ENCODE measurements at regions not wholly inside any gene's neighbourhood (a gene's known extent, or its start where the extent isn't known, plus 50 kb on each side); places are given as distances from the start of the nearest gene placed in this dataset.

GRCh38 chr17:68812876-68813584 is 142.2 kb downstream of the ABCA8 start:
- Histone ChIP-seq H3K9ac (ENCODE audit: low read depth, low read length) (no peak overlapping the region), H3K27me3 (ENCODE audit: control insufficient read depth, insufficient read depth, low read length) (no peaks in the 10 kb centered on the region), H3K27ac (ENCODE audit: low read depth, low read length) (no peak overlapping the region), H3K4me3 (ENCODE audit: low read depth, low read length) (no peak overlapping the region), H3K36me3 (ENCODE audit: control insufficient read depth, insufficient read depth, low read length) (no peaks in the 10 kb centered on the region), H3K9me3 (ENCODE audit: control insufficient read depth, insufficient read depth, low read length) (no peaks in the 10 kb centered on the region), H3K4me1 (ENCODE audit: control insufficient read depth, insufficient read depth, low read length) (no peaks in the 10 kb centered on the region)

DNA sequence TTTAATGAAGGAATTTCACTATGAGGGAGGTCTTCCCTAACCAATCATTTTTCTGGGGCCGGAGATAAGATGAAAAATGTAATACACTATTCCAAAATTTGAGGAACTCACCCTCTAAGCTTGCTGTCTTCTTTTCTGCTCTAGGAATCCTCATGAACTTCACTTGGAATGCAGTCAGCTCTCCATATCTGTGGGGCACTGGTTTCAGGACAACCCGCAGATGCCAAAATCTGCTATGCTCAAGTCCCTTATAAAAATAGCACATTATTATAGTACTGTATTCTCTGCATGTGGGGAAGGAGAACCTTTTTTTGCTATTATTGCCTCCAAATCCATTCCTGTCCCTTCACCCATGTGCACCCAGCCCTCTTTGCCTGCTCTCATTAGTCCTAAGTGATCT is 146.0 kb downstream of the ABCA8 start:
- Histone ChIP-seq H3K9ac (ENCODE audit: low read depth, low read length) (no peak overlapping the region), H3K9me3 (ENCODE audit: control insufficient read depth, insufficient read depth, low read length) (no peaks in the 10 kb centered on the region), H3K36me3 (ENCODE audit: control insufficient read depth, insufficient read depth, low read length) (no peaks in the 10 kb centered on the region), H3K4me3 (ENCODE audit: low read depth, low read length) (no peak overlapping the region), H3K4me1 (ENCODE audit: control insufficient read depth, insufficient read depth, low read length) (no peaks in the 10 kb centered on the region), H3K27me3 (ENCODE audit: control insufficient read depth, insufficient read depth, low read length) (no peaks in the 10 kb centered on the region), H3K27ac (ENCODE audit: low read depth, low read length) (no peak overlapping the region)

DNA sequence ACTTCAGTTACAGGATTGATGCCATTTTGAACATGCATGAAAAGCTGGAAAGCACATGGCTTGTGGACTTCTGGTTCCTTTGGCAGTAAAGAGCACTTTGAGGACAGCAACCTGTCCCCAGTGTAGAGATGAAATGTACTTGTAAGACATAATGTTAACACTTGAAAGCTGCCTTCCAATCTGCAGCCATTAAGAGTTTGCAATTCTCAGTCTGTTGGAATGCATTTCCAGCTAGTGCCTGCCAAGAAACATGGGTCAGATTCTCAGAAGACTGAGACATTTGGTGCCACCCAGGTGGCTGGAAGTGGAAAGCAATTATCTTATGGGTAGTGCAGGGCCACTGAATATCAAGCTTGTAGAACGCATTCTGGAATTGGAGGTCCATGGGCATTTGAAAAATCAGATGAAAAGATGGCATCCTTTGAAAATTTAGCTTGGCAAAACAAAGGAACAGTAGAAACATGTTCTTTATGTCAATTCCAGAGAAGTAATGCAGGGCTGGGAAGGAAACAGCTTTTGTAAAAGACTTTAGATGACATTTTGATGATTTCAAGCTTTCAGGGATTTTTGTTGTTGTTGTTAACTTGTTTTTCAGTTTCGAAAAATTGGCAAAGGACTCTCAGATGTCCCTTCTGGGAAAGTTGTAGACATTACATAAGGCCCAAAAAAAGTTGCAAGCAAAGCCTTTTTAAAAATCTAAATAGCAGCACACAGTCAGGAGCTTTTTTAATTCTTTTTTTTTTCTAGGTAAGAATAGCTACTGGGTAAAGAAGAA is 147.0 kb downstream of the ABCA8 start:
- Histone ChIP-seq H3K27me3 (ENCODE audit: control insufficient read depth, insufficient read depth, low read length) (no peaks in the 10 kb centered on the region), H3K36me3 (ENCODE audit: control insufficient read depth, insufficient read depth, low read length) (no peaks in the 10 kb centered on the region), H3K4me3 (ENCODE audit: low read depth, low read length) (no peak overlapping the region), H3K9me3 (ENCODE audit: control insufficient read depth, insufficient read depth, low read length) (no peaks in the 10 kb centered on the region), H3K4me1 (ENCODE audit: control insufficient read depth, insufficient read depth, low read length) (no peaks in the 10 kb centered on the region), H3K9ac (ENCODE audit: low read depth, low read length) (no peak overlapping the region), H3K27ac (ENCODE audit: low read depth, low read length) (no peak overlapping the region)

- Histone ChIP-seq H3K4me1 (ENCODE audit: control insufficient read depth, insufficient read depth, low read length) (no peaks in the 10 kb centered on the region), H3K27me3 (ENCODE audit: control insufficient read depth, insufficient read depth, low read length) (no peaks in the 10 kb centered on the region), H3K9me3 (ENCODE audit: control insufficient read depth, insufficient read depth, low read length) (no peaks in the 10 kb centered on the region), H3K9ac (ENCODE audit: low read depth, low read length) (no peak overlapping the region), H3K36me3 (ENCODE audit: control insufficient read depth, insufficient read depth, low read length) (no peaks in the 10 kb centered on the region), H3K4me3 (ENCODE audit: low read depth, low read length) (no peak overlapping the region), H3K27ac (ENCODE audit: low read depth, low read length) (no peak overlapping the region)
Observed at GRCh38 chr17:68805609-68806008, 149.6 kb downstream of the ABCA8 start.

DNA sequence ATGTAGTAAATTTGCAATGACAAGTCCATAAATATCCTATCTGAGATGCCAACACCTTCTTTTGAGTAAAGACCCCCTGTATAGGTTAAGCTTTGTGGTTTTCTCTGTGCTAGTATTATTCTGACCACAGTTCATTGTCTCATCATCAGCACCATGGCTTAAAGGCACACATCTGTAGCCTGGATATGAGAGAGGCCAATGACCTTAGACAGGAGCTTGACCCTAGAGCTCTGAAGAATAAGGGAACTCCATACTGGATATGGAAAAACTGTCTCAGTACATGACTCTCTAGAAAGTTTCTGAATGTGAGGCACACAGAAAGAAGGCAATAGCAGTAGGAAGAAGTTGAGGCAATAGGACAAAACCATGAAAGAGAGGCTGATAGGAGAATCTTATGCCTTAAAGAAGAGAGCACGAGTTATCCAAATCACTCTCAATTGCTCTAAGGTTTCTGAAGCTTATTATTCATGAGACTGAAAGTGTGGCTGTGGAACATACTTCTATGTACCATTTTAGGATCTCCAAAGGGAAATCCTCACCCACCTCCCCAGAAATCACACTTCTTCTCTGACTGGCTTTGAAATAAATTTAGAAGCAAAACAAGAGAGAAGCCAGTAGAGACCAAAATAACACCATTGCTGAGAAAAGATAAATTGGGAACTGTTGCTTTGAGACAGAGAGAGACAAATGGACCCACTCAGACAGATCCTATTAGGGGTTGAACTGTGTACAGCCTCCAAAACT is 150.2 kb downstream of the ABCA8 start:
- H3K9me3 ChIP-seq (ENCODE audit: control insufficient read depth, insufficient read depth, low read length) = no peaks in the 10 kb centered on the region
- no peaks in the 10 kb centered on the region for H3K27me3 ChIP-seq (ENCODE audit: control insufficient read depth, insufficient read depth, low read length)
- no peaks in the 10 kb centered on the region for H3K4me1 ChIP-seq (ENCODE audit: control insufficient read depth, insufficient read depth, low read length)
- H3K27ac ChIP-seq (ENCODE audit: low read depth, low read length) = no peak overlapping the region
- no peak overlapping the region for H3K9ac ChIP-seq (ENCODE audit: low read depth, low read length)
- no peak overlapping the region for H3K4me3 ChIP-seq (ENCODE audit: low read depth, low read length)
- no peaks in the 10 kb centered on the region for H3K36me3 ChIP-seq (ENCODE audit: control insufficient read depth, insufficient read depth, low read length)

GRCh38 chr17:68803164-68803929 is 151.8 kb downstream of the ABCA8 start:
- H3K9me3 ChIP-seq (ENCODE audit: control insufficient read depth, insufficient read depth, low read length) = no peaks in the 10 kb centered on the region
- H3K4me3 ChIP-seq (ENCODE audit: low read depth, low read length) = no peak overlapping the region
- H3K27me3 ChIP-seq (ENCODE audit: control insufficient read depth, insufficient read depth, low read length) = no peaks in the 10 kb centered on the region
- no peak overlapping the region for H3K27ac ChIP-seq (ENCODE audit: low read depth, low read length)
- H3K36me3 ChIP-seq (ENCODE audit: control insufficient read depth, insufficient read depth, low read length) = no peaks in the 10 kb centered on the region
- H3K4me1 ChIP-seq (ENCODE audit: control insufficient read depth, insufficient read depth, low read length) = no peaks in the 10 kb centered on the region
- H3K9ac ChIP-seq (ENCODE audit: low read depth, low read length) = no peak overlapping the region

DNA sequence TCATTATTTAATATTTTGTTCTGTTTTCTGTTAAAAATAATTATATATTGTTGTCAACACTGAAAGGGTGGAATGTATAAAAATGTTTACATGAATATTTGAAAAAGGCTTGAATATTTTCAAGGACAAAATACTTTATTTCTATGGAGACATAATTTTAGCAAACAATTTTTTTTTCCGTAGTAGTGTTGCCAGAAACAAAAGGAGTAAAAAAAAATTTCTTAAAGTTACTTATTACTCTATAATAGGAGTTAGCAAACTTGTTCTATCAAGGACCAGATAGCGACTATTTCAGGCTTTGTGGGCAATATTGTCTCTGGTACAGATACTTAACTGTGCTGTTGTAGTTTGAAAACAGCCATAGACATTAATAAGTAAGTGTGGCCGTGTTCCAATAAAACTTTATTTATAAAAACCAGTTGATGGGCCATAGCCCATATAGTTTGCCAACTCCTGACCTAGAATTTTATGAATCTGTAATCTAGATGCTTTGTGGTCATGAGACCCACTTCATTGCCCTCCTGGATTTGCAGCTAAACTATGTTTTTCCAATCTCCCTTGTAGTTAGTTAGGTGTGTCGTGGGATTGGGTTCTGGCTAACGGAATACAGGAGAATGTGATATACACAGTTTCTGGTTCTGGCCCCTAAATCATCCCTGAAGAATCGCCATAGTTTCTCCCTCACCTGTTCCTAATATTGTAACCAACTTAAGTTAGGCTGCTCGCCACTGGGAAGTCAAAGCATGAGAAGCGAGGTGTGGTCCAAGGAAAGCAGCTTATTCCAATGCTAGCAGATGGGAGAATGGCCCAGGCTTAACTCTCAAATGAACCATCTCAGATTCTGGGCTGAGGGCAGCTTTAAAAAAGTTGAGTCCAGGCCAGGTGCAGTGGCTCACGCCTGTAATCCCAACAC is 153.6 kb downstream of the ABCA8 start:
- H3K4me3 ChIP-seq (ENCODE audit: low read depth, low read length) = no peak overlapping the region
- H3K4me1 ChIP-seq (ENCODE audit: control insufficient read depth, insufficient read depth, low read length) = no peaks in the 10 kb centered on the region
- no peak overlapping the region for H3K9ac ChIP-seq (ENCODE audit: low read depth, low read length)
- H3K27ac ChIP-seq (ENCODE audit: low read depth, low read length) = no peak overlapping the region
- no peaks in the 10 kb centered on the region for H3K27me3 ChIP-seq (ENCODE audit: control insufficient read depth, insufficient read depth, low read length)
- H3K36me3 ChIP-seq (ENCODE audit: control insufficient read depth, insufficient read depth, low read length) = no peaks in the 10 kb centered on the region
- H3K9me3 ChIP-seq (ENCODE audit: control insufficient read depth, insufficient read depth, low read length) = no peaks in the 10 kb centered on the region

- Histone ChIP-seq H3K27me3 (ENCODE audit: control insufficient read depth, insufficient read depth, low read length) (no peaks in the 10 kb centered on the region), H3K9ac (ENCODE audit: low read depth, low read length) (no peak overlapping the region), H3K4me3 (ENCODE audit: low read depth, low read length) (no peak overlapping the region), H3K36me3 (ENCODE audit: control insufficient read depth, insufficient read depth, low read length) (no peaks in the 10 kb centered on the region), H3K4me1 (ENCODE audit: control insufficient read depth, insufficient read depth, low read length) (no peaks in the 10 kb centered on the region), H3K27ac (ENCODE audit: low read depth, low read length) (no peak overlapping the region), H3K9me3 (ENCODE audit: control insufficient read depth, insufficient read depth, low read length) (no peaks in the 10 kb centered on the region)
Observed at GRCh38 chr17:68800751-68801150, 154.4 kb downstream of the ABCA8 start.

- H3K36me3 ChIP-seq (ENCODE audit: control insufficient read depth, insufficient read depth, low read length) = no peaks in the 10 kb centered on the region
- H3K27me3 ChIP-seq (ENCODE audit: control insufficient read depth, insufficient read depth, low read length) = no peaks in the 10 kb centered on the region
- H3K9me3 ChIP-seq (ENCODE audit: control insufficient read depth, insufficient read depth, low read length) = no peaks in the 10 kb centered on the region
- H3K9ac ChIP-seq (ENCODE audit: low read depth, low read length) = no peak overlapping the region
- peak overlapping the region; percentile 55 for H3K27ac ChIP-seq (ENCODE audit: low read depth, low read length)
- H3K4me3 ChIP-seq (ENCODE audit: low read depth, low read length) = no peak overlapping the region
- peaks cover 22% of the 10 kb centered on the region for H3K4me1 ChIP-seq (ENCODE audit: control insufficient read depth, insufficient read depth, low read length)
Observed at GRCh38 chr17:68794636-68795434, 160.4 kb downstream of the ABCA8 start.
